Neural cell (in vitro differentiated cells): ENCODE measurements at regions not wholly inside any gene's neighbourhood (a gene's known extent, or its start where the extent isn't known, plus 50 kb on each side); places are given as distances from the start of the nearest gene placed in this dataset.

Source experiments
- H2AFZ ChIP-seq: fragments of 200-600, 300-800 bp; sonication (generic), shearing (Covaris generic); 2 replicates; pipeline ENCODE4 v1.6.0; 2014; ENCODE audit warnings: low read depth, mild to moderate bottlenecking, antibody characterized with exemption, low read length, moderate library complexity
- H3F3A ChIP-seq: fragments of 200-600 bp; shearing (Covaris generic); 2 replicates; pipeline ENCODE4 v1.6.1; 2016; ENCODE audit warnings: mild to moderate bottlenecking, moderate library complexity, mixed read lengths, antibody characterized with exemption, low read length; ENCODE audit not compliant: insufficient read depth, poor library complexity, severe bottlenecking
- H3K27ac ChIP-seq: fragments of 200-600, 300-800 bp; sonication (generic), shearing (Covaris generic); 2 replicates; pipeline ENCODE4 v1.5.1; 2014; ENCODE audit warnings: mild to moderate bottlenecking, low read length, moderate library complexity
- H3K27me3 ChIP-seq: fragments of 300-800, 200-600 bp; sonication (generic), shearing (Covaris generic); 2 replicates; pipeline ENCODE4 v1.6.0; 2014; ENCODE audit warnings: mild to moderate bottlenecking, low read depth, low read length, moderate library complexity; ENCODE audit not compliant: insufficient read depth
- H3K36me3 ChIP-seq: fragments of 300-800, 200-600 bp; sonication (generic), shearing (Covaris generic); 2 replicates; pipeline ENCODE4 v1.5.1; 2014; ENCODE audit warnings: mild to moderate bottlenecking, antibody characterized with exemption, low read length, moderate library complexity; ENCODE audit not compliant: insufficient read depth
- H3K4me2 ChIP-seq: fragments of 300-800, 200-600 bp; sonication (generic), shearing (Covaris generic); 2 replicates; pipeline ENCODE4 v1.6.0; 2014; ENCODE audit warnings: mild to moderate bottlenecking, low read length
- H3K4me3 ChIP-seq: fragments of 300-800, 200-600 bp; sonication (generic), shearing (Covaris generic); 2 replicates; pipeline ENCODE4 v1.5.1; 2014; ENCODE audit warnings: mild to moderate bottlenecking, low read length, moderate library complexity
- H3K79me2 ChIP-seq: fragments of 200-600 bp; shearing (Covaris generic); replicated peaks from 2 replicates; pipeline ENCODE4 v1.6.0; 2014; ENCODE audit warnings: mild to moderate bottlenecking, low read length, moderate library complexity; ENCODE audit not compliant: insufficient read depth
- H3K9ac ChIP-seq: fragments of 300-800, 200-600 bp; sonication (generic), shearing (Covaris generic); 2 replicates; pipeline ENCODE4 v1.6.1; 2016; ENCODE audit warnings: mild to moderate bottlenecking, low read length, mixed read lengths
- H3K9me2 ChIP-seq: fragments of 200-600 bp; shearing (Covaris generic); 2 replicates; pipeline ENCODE4 v1.6.1; 2016; ENCODE audit warnings: mild to moderate bottlenecking, low read length, mixed read lengths; ENCODE audit not compliant: insufficient read depth
- H3K9me3 ChIP-seq: fragments of 200-600, 300-800 bp; sonication (generic), shearing (Covaris generic); 2 replicates; pipeline ENCODE4 v1.6.1; 2016; ENCODE audit warnings: mild to moderate bottlenecking, mixed run types, low read length, moderate library complexity, mixed read lengths
- H4K20me1 ChIP-seq: fragments of 200-600 bp; shearing (Covaris generic); 2 replicates; pipeline ENCODE4 v1.6.1; 2016; ENCODE audit warnings: mild to moderate bottlenecking, mixed run types; ENCODE audit not compliant: insufficient read depth
- EP300 ChIP-seq: fragments of 450-650 bp; conservative IDR thresholded peaks from 2 replicates; pipeline ENCODE4 v1.6.1; 2014; ENCODE audit warnings: antibody characterized with exemption, mild to moderate bottlenecking, moderate library complexity; ENCODE audit not compliant: poor library complexity, severe bottlenecking
- EZH2 ChIP-seq: fragments of 200-600, 300-800 bp; shearing (Covaris generic), sonication (generic); IDR thresholded peaks from 2 replicates; pipeline ENCODE4 v1.6.1; 2014; ENCODE audit warnings: antibody characterized with exemption, low read length, borderline replicate concordance, mild to moderate bottlenecking; ENCODE audit not compliant: insufficient read depth, poor library complexity, severe bottlenecking
- MXI1 ChIP-seq: fragments of 450-650 bp; conservative IDR thresholded peaks from 2 replicates; pipeline ENCODE4 v1.6.1; 2014; ENCODE audit warnings: antibody characterized with exemption, mild to moderate bottlenecking; ENCODE audit not compliant: poor library complexity, severe bottlenecking
- POLR2AphosphoS5 ChIP-seq: IDR thresholded peaks from 2 replicates; pipeline ENCODE4 v1.6.1; 2012
- RAD21 ChIP-seq: fragments of 450-650 bp; conservative IDR thresholded peaks from 2 replicates; pipeline ENCODE4 v1.6.1; 2014; ENCODE audit warnings: antibody characterized with exemption, mild to moderate bottlenecking, moderate library complexity
- SMC3 ChIP-seq: fragments of 450-650 bp; conservative IDR thresholded peaks from 2 replicates; pipeline ENCODE4 v1.6.1; 2014; ENCODE audit warnings: antibody characterized with exemption, mild to moderate bottlenecking, moderate library complexity; ENCODE audit not compliant: poor library complexity
- TAF1 ChIP-seq: IDR thresholded peaks from 2 replicates; pipeline ENCODE4 v1.6.1; 2012; ENCODE audit warnings: low read depth
- TF ChIP-seq, protein P1 (sequence below): IDR thresholded peaks from 2 replicates; pipeline ENCODE4 v1.6.1; 2012; ENCODE audit warnings: borderline replicate concordance
- TF ChIP-seq, protein P2 (sequence below): fragments of 450-650 bp; IDR thresholded peaks from 2 replicates; pipeline ENCODE4 v1.5.1; 2014; ENCODE audit warnings: antibody characterized with exemption, mild to moderate bottlenecking, moderate library complexity; ENCODE audit not compliant: poor library complexity, severe bottlenecking

DNA sequence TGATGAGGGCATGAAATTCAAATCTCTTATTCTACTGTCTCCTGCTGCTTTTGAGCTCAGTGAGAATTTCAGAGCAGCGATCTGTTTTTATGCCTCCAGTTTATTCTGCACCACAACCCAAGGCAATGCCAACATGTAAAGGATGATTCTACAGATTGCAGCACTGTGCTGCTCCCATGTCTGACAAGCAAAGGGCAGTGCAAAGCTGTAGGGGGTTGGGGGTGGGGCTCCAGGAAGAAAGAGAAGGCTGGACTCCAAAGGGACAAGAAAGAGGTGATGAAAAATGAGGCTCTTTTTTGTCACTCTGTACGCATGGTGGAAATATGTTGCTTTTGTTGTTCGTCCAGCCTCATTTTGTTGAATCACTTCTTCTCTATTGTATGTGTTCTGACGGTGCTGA, 254.6 kb downstream of the STIM2 start:
- Histone ChIP-seq H3K9me3 (no peaks in the 10 kb centered on the region), H3K4me2 (no peak overlapping the region), H4K20me1 (no peaks in the 10 kb centered on the region), H3F3A (no peaks in the 10 kb centered on the region), H3K27ac (no peak overlapping the region), H3K9me2 (no peaks in the 10 kb centered on the region), H3K4me3 (no peak overlapping the region), H3K27me3 (no peaks in the 10 kb centered on the region), H3K36me3 (no peaks in the 10 kb centered on the region), H3K79me2 (no peaks in the 10 kb centered on the region), H2AFZ (no peak overlapping the region), H3K9ac (no peak overlapping the region)
- no peak for TF ChIP-seq TAF1
- no peak for TF ChIP-seq POLR2AphosphoS5
- TF ChIP-seq SMC3: no peak
- TF ChIP-seq, protein P1, sequence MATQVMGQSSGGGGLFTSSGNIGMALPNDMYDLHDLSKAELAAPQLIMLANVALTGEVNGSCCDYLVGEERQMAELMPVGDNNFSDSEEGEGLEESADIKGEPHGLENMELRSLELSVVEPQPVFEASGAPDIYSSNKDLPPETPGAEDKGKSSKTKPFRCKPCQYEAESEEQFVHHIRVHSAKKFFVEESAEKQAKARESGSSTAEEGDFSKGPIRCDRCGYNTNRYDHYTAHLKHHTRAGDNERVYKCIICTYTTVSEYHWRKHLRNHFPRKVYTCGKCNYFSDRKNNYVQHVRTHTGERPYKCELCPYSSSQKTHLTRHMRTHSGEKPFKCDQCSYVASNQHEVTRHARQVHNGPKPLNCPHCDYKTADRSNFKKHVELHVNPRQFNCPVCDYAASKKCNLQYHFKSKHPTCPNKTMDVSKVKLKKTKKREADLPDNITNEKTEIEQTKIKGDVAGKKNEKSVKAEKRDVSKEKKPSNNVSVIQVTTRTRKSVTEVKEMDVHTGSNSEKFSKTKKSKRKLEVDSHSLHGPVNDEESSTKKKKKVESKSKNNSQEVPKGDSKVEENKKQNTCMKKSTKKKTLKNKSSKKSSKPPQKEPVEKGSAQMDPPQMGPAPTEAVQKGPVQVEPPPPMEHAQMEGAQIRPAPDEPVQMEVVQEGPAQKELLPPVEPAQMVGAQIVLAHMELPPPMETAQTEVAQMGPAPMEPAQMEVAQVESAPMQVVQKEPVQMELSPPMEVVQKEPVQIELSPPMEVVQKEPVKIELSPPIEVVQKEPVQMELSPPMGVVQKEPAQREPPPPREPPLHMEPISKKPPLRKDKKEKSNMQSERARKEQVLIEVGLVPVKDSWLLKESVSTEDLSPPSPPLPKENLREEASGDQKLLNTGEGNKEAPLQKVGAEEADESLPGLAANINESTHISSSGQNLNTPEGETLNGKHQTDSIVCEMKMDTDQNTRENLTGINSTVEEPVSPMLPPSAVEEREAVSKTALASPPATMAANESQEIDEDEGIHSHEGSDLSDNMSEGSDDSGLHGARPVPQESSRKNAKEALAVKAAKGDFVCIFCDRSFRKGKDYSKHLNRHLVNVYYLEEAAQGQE: no peak

DNA sequence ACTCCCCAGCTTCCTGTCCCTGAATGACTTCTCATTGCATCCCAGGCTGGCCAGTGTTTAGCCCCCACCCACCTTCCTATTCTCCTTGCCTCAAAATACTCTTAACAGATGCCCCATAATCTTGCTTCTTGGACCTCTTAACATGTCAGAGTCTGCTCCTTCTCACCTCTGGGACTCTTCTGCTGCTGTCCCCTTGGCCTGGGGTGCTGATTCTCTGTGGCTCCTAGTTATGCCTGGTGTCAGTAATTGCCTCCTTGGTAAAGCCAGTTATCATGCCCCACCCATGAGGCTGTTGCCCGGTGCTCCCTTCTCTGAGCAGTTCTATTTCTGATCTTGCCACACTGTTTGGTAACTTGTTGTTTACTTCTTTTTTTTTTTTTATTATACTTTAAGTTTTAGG, 256.8 kb downstream of the STIM2 start:
- no peaks in the 10 kb centered on the region for H3K9me3 ChIP-seq
- H3K4me3 ChIP-seq: no peak overlapping the region
- H3K27ac ChIP-seq: no peak overlapping the region
- H3K36me3 ChIP-seq: no peaks in the 10 kb centered on the region
- H3K27me3 ChIP-seq: no peaks in the 10 kb centered on the region
- H4K20me1 ChIP-seq: no peaks in the 10 kb centered on the region
- H2AFZ ChIP-seq: no peak overlapping the region
- H3K9ac ChIP-seq: no peak overlapping the region
- H3K79me2 ChIP-seq: no peaks in the 10 kb centered on the region
- TF ChIP-seq, protein P1: no peak
- no peak for TF ChIP-seq POLR2AphosphoS5
- no peak for TF ChIP-seq RAD21
- no peak for TF ChIP-seq EZH2
- TF ChIP-seq EP300: no peak
- TF ChIP-seq, protein P2, sequence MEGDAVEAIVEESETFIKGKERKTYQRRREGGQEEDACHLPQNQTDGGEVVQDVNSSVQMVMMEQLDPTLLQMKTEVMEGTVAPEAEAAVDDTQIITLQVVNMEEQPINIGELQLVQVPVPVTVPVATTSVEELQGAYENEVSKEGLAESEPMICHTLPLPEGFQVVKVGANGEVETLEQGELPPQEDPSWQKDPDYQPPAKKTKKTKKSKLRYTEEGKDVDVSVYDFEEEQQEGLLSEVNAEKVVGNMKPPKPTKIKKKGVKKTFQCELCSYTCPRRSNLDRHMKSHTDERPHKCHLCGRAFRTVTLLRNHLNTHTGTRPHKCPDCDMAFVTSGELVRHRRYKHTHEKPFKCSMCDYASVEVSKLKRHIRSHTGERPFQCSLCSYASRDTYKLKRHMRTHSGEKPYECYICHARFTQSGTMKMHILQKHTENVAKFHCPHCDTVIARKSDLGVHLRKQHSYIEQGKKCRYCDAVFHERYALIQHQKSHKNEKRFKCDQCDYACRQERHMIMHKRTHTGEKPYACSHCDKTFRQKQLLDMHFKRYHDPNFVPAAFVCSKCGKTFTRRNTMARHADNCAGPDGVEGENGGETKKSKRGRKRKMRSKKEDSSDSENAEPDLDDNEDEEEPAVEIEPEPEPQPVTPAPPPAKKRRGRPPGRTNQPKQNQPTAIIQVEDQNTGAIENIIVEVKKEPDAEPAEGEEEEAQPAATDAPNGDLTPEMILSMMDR: no peak
- no peak for TF ChIP-seq TAF1
- TF ChIP-seq MXI1: no peak
- TF ChIP-seq SMC3: no peak
- no peaks in the 10 kb centered on the region for H3K9me2 ChIP-seq
- H3F3A ChIP-seq: no peaks in the 10 kb centered on the region
- H3K4me2 ChIP-seq: no peak overlapping the region
